Epithelial cell of proximal tubule (primary cell): ENCODE measurements at regions not wholly inside any gene's neighbourhood (a gene's known extent, or its start where the extent isn't known, plus 50 kb on each side); places are given as distances from the start of the nearest gene placed in this dataset.

Source experiments
- DNase-seq: peaks from one replicate; pipeline ENCODE4 v3.0.0-alpha.2; 2011; ENCODE audit warnings: low read depth
- H3K4me3 ChIP-seq: 2 replicates; pipeline ENCODE4 v1.5.1; 2011; ENCODE audit warnings: low read depth, mild to moderate bottlenecking, low read length
- CTCF ChIP-seq: conservative IDR thresholded peaks from 2 replicates; pipeline ENCODE4 v1.5.1; 2012; ENCODE audit warnings: low read depth, mild to moderate bottlenecking, low read length

- H3K4me3 ChIP-seq, result no peak overlapping the region
- no peak for DNase-seq
- no peak for TF ChIP-seq CTCF
These were observed 122.5 kb downstream of the CETN3 start for GRCh38 chr5:90287036-90287435.

- no peak for DNase-seq
- no peak overlapping the region for H3K4me3 ChIP-seq
- TF ChIP-seq CTCF, result no peak
These were observed 124.0 kb downstream of the CETN3 start for GRCh38 chr5:90285581-90285980.

GRCh38 chr5:90284375-90284774 lies 125.2 kb downstream of the CETN3 start:
- TF ChIP-seq CTCF, result no peak
- H3K4me3 ChIP-seq, result no peak overlapping the region
- DNase-seq, result no peak

- TF ChIP-seq CTCF, result no peak
- no peak for DNase-seq
- no peak overlapping the region for H3K4me3 ChIP-seq
These were observed 130.5 kb downstream of the CETN3 start for GRCh38 chr5:90279091-90279490.

- TF ChIP-seq CTCF, result no peak
- no peak overlapping the region for H3K4me3 ChIP-seq
- no peak for DNase-seq
These were observed 135.3 kb downstream of the CETN3 start for GRCh38 chr5:90274216-90274615.

GRCh38 chr5:90267646-90268045 lies 141.9 kb downstream of the CETN3 start:
- no peak overlapping the region for H3K4me3 ChIP-seq
- TF ChIP-seq CTCF, result no peak
- no peak for DNase-seq

GRCh38 chr5:90265545-90265857 lies 144.1 kb downstream of the CETN3 start:
- no peak overlapping the region for H3K4me3 ChIP-seq
- no peak for TF ChIP-seq CTCF
- no peak for DNase-seq
